Right lobe of liver (tissue), 4 donors: ENCODE measurements at regions not wholly inside any gene's neighbourhood (a gene's known extent, or its start where the extent isn't known, plus 50 kb on each side); places are given as distances from the start of the nearest gene placed in this dataset.

ENCODE experiments used
- CTCF ChIP-seq, 4 donors: fragments of 200-600 bp in 3 of 4; fragments of 450-650 bp in 1 of 4; IDR thresholded peaks; one replicate each; pipeline versions ENCODE4 v1.5.1 to v1.8.0; 2016 to 2022; ENCODE audit warnings: antibody characterized with exemption in 4 of 4, mild to moderate bottlenecking in 2 of 4
- POLR2A ChIP-seq: fragments of 450-650 bp; IDR thresholded peaks from one replicate; pipeline ENCODE4 v1.6.1; 2017; ENCODE audit warnings: antibody characterized with exemption, mild to moderate bottlenecking
- donor health status: DM: no; HTN: no; CAD: no.
- donor health status: DM: no; HTN: no; CAD: no.
- donor health status: DM: no; HTN: yes; CAD: no.

DNA sequence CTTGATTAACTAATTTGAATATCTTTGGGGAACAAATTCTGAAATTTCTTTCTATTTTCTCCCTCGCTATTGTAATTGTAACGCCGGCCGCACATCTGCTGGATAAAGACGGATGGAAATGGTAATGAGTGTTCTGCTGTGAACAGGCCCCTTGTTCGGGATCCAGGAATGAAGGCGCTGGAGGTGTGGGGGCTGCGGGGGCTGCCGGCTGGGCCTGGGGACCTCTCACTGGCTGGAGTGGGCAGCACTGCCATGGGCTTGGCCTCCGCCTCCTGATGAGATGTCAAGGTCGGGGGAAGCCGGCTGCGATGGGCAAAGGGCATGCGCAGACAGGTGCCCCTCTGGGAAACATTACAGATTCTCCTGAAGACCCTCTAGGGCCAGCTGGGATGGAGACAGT is 175.4 kb downstream of the PHETA1 start:
- TF ChIP-seq POLR2A, result no peak
- no peak for TF ChIP-seq CTCF (IDR thresholded peaks at IDR 0.05)
